ENCODE measurements at regions not wholly inside any gene's neighbourhood (a gene's known extent, or its start where the extent isn't known, plus 50 kb on each side); places are given as distances from the start of the nearest gene placed in this dataset.

- Histone ChIP-seq H3K27me3 (replicated peaks in 1 of 4; ENCODE audit: control insufficient read depth in 3 of 4, extremely low read depth in 1 of 4, insufficient read depth in 3 of 4, low read length in 3 of 4) (no peaks in the 10 kb centered on the region), H3K36me3 (ENCODE audit: control insufficient read depth in 2 of 4, insufficient read depth in 4 of 4, low read length in 3 of 4) (no peaks in the 10 kb centered on the region), H3K4ac (replicated peaks; ENCODE audit: insufficient read length, low read depth, low read length) (no peak overlapping the region), H2AK5ac (ENCODE audit: low read depth, low read length) (no peak overlapping the region), H3K23ac (ENCODE audit: insufficient read length) (no peak overlapping the region), H2BK5ac (ENCODE audit: low read depth, low read length) (no peak overlapping the region), H4K20me1 (replicated peaks in 1 of 2; ENCODE audit: control insufficient read depth in 1 of 2, insufficient read depth in 2 of 2, low read length in 2 of 2) (no peaks in the 10 kb centered on the region), H3K79me1 (ENCODE audit: low read depth, low read length) (no peaks in the 10 kb centered on the region), H2BK15ac (ENCODE audit: low read length) (no peak overlapping the region), H3K9ac (replicated peaks in 1 of 4; ENCODE audit: extremely low read depth in 1 of 4, low read depth in 3 of 4, low read length in 3 of 4) (no peak overlapping the region), H2AFZ (ENCODE audit: low read length) (peak overlapping the region; percentile 86; the same call in 1 of the 2 replicates), H2BK120ac (replicated peaks; ENCODE audit: low read depth, low read length) (no peak overlapping the region), H3K18ac (ENCODE audit: extremely low read depth, low read length) (no peak overlapping the region), H2BK12ac (ENCODE audit: low read depth, low read length) (no peak overlapping the region; the same call in 1 of the 2 replicates), H3K27ac (ENCODE audit: low read depth, low read length) (no peak overlapping the region), H3K4me1 (replicated peaks in 1 of 4; ENCODE audit: control insufficient read depth in 3 of 4, insufficient read depth in 4 of 4, low read length in 3 of 4) (peaks cover 0 to 4% (median 0%) of the 10 kb centered on the region in 4 experiments; a peak in 2 of 7 replicates), H3K56ac (replicated peaks; ENCODE audit: insufficient read length, low read depth, low read length) (no peak overlapping the region), H3K4me2 (ENCODE audit: insufficient read depth in 1 of 2, low read depth in 2 of 2, low read length in 2 of 2) (no peak overlapping the region), H4K8ac (ENCODE audit: extremely low read depth, insufficient read depth, low read length) (no peak overlapping the region), H3K14ac (ENCODE audit: insufficient read length) (no peak overlapping the region), H3K9me3 (ENCODE audit: insufficient read depth in 2 of 2, low read depth in 1 of 2, low read length in 1 of 2) (no peaks in the 10 kb centered on the region), H3K23me2 (ENCODE audit: low read depth, low read length) (no peaks in the 10 kb centered on the region), H4K91ac (replicated peaks; ENCODE audit: insufficient read length, low read length) (no peak overlapping the region), H2BK20ac (ENCODE audit: low read length) (no peak overlapping the region), H3K4me3 (ENCODE audit: extremely low read depth in 1 of 4, insufficient read depth in 2 of 4, low read depth in 3 of 4, low read length in 4 of 4) (no peak overlapping the region), H3K79me2 (ENCODE audit: control insufficient read depth in 1 of 2, insufficient read depth in 2 of 2, low read length in 2 of 2) (no peaks in the 10 kb centered on the region), H4K5ac (ENCODE audit: insufficient read length, low read depth, low read length) (no peak overlapping the region)
- CTCF ChIA-PET (ENCODE audit: partially characterized antibody): interaction anchor here (0.6 to 2.2 kb wide), 6 partner anchors 8 to 551 kb away, joined by 3 to 7 read pairs (median 3); no protein-coding TSS in a partner anchor
- WGBS, 2 experiments (ENCODE audit: extremely low coverage in 1 of 2, insufficient coverage in 1 of 2, insufficient read length in 1 of 2, insufficient replicate concordance in 2 of 2, low coverage in 1 of 2, low lambda C conversion rate in 2 of 2, missing lambda C conversion rate in 1 of 2): 43% methylated on average over 6 of the region's 6 CpGs; no CpG with 5 or more reads in 1 of the 2 experiments
- DNase-seq (ENCODE audit: low read depth in 1 of 2, low spot score in 2 of 2) (peak; percentile 47 to 72), FAIRE-seq (peak; percentile 78)
- POLR2A ChIA-PET (ENCODE audit: partially characterized antibody): no interaction called here
- TF ChIP-seq RFX5 (IDR thresholded peaks at IDR 0.05; ENCODE audit: borderline replicate concordance, low read depth, low read length): no peak
- no peak for TF ChIP-seq MAX (IDR thresholded peaks at IDR 0.05)
- TF ChIP-seq CTCF (IDR thresholded peaks at IDR 0.05; ENCODE audit: control extremely low read depth in 1 of 3, insufficient read depth in 1 of 3, low read depth in 1 of 3, low read length in 3 of 3): peak; percentile 59 to 92 (median 63)
- TF ChIP-seq MAFK (IDR thresholded peaks at IDR 0.05; ENCODE audit: low read depth, low read length): peak; percentile 52; the same call in 1 of the 2 replicates
- no peak for TF ChIP-seq E2F6 (IDR thresholded peaks at IDR 0.05)
- TF ChIP-seq RAD21 (IDR thresholded peaks at IDR 0.05 in 1 of 2, conservative IDR thresholded peaks at IDR 0.05 in 1 of 2; ENCODE audit: low read depth in 2 of 2, low read length in 2 of 2): peak; percentile 82 to 85
- TF ChIP-seq POU5F1 (IDR thresholded peaks at IDR 0.05; ENCODE audit: low read depth, low read length): no peak
- peak; percentile 92 for TF ChIP-seq YY1 (IDR thresholded peaks at IDR 0.05; ENCODE audit: low read depth, low read length)
Measured at GRCh38 chr4:30380404-30380998, 339.7 kb upstream of the PCDH7 start.
